Right cardiac atrium (tissue), 5 donors: ENCODE measurements at regions not wholly inside any gene's neighbourhood (a gene's known extent, or its start where the extent isn't known, plus 50 kb on each side); places are given as distances from the start of the nearest gene placed in this dataset.
A peak's percentile ranks its signal among the peaks of the same experiment; 100 is the strongest.

Experiments used
- ATAC-seq, 2 donors: fragments of 200-7000 bp; cut with Tn5 transposase; one replicate each; pipeline versions ENCODE4 v1.8.0 to v1.9.1; 2020; ENCODE audit warnings: moderate library complexity in 2 of 2, mild to moderate bottlenecking in 1 of 2
- DNase-seq, 3 donors: peaks; one replicate each; pipeline ENCODE4 v3.0.0-alpha.2; 2020
- H3K27ac ChIP-seq: one replicate; pipeline ENCODE4 v1.5.1; 2013; ENCODE audit warnings: mild to moderate bottlenecking, low read length, control low read depth, moderate library complexity
- H3K27me3 ChIP-seq: one replicate; pipeline ENCODE4 v1.6.1; 2013; ENCODE audit not compliant: control insufficient read depth, insufficient read depth
- H3K4me1 ChIP-seq: one replicate; pipeline ENCODE4 v1.6.1; 2013; ENCODE audit warnings: low read length; ENCODE audit not compliant: control insufficient read depth, insufficient read depth
- H3K4me3 ChIP-seq: one replicate; pipeline ENCODE4 v1.5.1; 2013; ENCODE audit warnings: low read length, control low read depth
- H3K9me3 ChIP-seq: one replicate; pipeline ENCODE4 v1.6.1; 2013; ENCODE audit warnings: low read length; ENCODE audit not compliant: control insufficient read depth
- WGBS: extraction: QIAGEN DNeasy Blood & Tissue Kit; methylation state at CpG from one replicate; pipeline ENCODE4 v1.1.7; 2013; 5-methylcytosine and 5-hydroxymethylcytosine counted together
- intact Hi-C, 4 donors: fragments of 100-400 bp; cut with DNase I; formaldehyde crosslinking; loops; one replicate each; pipeline versions ENCODE4 v1.11.0 to v1.14.0; 2022 to 2023
- donor health status: healthy with polysubstance abuse.
- donor health status: DM: no; HTN: yes; CAD: no.
- donor health status: DM: no; HTN: no; CAD: no.
- donor health status: DM: no; HTN: yes; CAD: no; lungs with severe emphysema.
- donor health status: DM: yes; HTN: yes; CAD: no.

- H3K27me3 ChIP-seq, result no peaks in the 10 kb centered on the region
- intact Hi-C loops, result no loop called here
- ATAC-seq (no peak), DNase-seq (no peak)
- no peak overlapping the region for H3K27ac ChIP-seq
- H3K9me3 ChIP-seq, result no peaks in the 10 kb centered on the region
- no peak overlapping the region for H3K4me3 ChIP-seq
- no peaks in the 10 kb centered on the region for H3K4me1 ChIP-seq
These were observed 100.2 kb upstream of the ARID2 start for GRCh38 chr12:45629292-45629691.

DNA sequence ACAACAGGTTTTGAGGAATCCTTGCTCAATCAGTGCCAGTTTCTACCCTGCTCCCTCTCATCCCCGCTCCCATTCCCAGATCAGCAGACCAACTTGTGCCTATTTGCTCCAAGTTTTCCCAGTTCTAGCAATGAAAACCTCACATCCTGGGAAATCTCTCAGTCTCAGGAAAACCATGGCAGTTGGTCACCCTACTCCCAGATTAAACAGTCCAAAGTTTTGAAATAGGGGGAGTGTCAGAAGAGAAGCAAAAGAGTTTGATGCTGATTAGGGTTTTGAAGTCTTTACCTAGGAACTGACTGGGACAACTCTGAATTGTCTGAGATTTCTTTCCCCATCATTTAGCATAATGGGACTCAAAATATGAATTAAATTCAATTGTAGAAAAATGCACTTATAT, 95.8 kb upstream of the ARID2 start:
- Histone ChIP-seq H3K4me1 (no peaks in the 10 kb centered on the region), H3K27me3 (no peaks in the 10 kb centered on the region), H3K4me3 (no peak overlapping the region), H3K9me3 (no peaks in the 10 kb centered on the region), H3K27ac (no peak overlapping the region)
- WGBS, result 89% methylated on average over 1 of the region's 1 CpG
- DNase-seq, result no peak
- ATAC-seq, result no peak
- intact Hi-C loops, result no loop called here

- intact Hi-C loops, result no loop called here
- DNase-seq (no peak), ATAC-seq (no peak)
- no peak overlapping the region for H3K4me3 ChIP-seq
- H3K27ac ChIP-seq, result no peak overlapping the region
- no peaks in the 10 kb centered on the region for H3K4me1 ChIP-seq
- 83% methylated on average over 6 of the region's 6 CpGs for WGBS
- no peaks in the 10 kb centered on the region for H3K27me3 ChIP-seq
- no peaks in the 10 kb centered on the region for H3K9me3 ChIP-seq
These were observed 95.1 kb upstream of the ARID2 start for GRCh38 chr12:45634273-45634917.

- Histone ChIP-seq H3K9me3 (no peaks in the 10 kb centered on the region), H3K4me3 (no peak overlapping the region), H3K4me1 (no peaks in the 10 kb centered on the region), H3K27me3 (no peaks in the 10 kb centered on the region), H3K27ac (no peak overlapping the region)
- 85% methylated on average over 2 of the region's 2 CpGs for WGBS
- ATAC-seq, result no peak
- no peak for DNase-seq
- intact Hi-C loops, result no loop called here
These were observed 92.3 kb upstream of the ARID2 start for GRCh38 chr12:45637242-45637641.

- Histone ChIP-seq H3K27me3 (no peaks in the 10 kb centered on the region), H3K9me3 (no peaks in the 10 kb centered on the region), H3K4me3 (no peak overlapping the region), H3K4me1 (no peaks in the 10 kb centered on the region), H3K27ac (no peak overlapping the region)
- no peak for ATAC-seq
- 84% methylated on average over 1 of the region's 1 CpG for WGBS
- intact Hi-C loops, result no loop called here
- no peak for DNase-seq
These were observed 91.8 kb upstream of the ARID2 start for GRCh38 chr12:45637706-45638105.

DNA sequence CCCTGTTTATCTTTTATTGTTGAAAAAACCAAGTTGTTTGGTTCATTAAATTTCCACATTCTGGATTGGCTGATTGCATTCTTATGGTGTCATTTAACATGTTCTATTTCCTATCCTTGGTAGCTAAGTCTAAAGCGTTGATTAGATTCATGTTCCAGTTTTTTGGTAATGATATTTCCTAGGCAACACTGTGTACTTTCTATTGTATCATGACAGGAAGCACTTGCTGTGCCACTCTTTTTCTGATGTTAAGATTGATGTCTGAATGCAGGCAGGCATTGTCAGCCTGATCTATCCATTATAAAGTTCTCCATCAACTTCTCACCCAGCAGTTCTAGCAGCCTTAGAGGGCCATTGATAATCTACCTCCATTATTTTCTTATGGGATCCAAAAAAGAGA, 91.1 kb upstream of the ARID2 start:
- no peak overlapping the region for H3K27ac ChIP-seq

DNA sequence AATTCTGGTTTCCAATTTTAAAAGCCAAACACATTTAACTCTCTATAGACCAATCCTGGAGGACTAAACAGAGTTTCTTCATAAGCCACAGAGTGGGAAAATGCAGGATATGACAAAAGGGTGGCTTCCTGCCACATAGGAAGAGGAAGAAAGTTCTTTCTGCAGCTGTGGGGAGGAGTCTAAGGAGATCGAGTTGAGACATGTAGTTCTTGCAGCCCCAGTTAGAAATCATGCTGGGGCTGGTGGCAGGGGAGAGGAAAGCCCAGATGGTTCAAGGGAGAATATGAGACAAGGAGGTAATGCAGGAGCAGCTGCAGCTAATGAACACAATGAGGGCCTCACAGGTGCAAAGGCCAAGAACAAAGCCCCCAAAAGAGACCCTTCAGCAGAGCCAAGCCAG, 85.0 kb upstream of the ARID2 start:
- no peaks in the 10 kb centered on the region for H3K4me1 ChIP-seq
- no peak overlapping the region for H3K4me3 ChIP-seq
- WGBS, result 27% methylated on average over 1 of the region's 1 CpG
- no peaks in the 10 kb centered on the region for H3K9me3 ChIP-seq
- ATAC-seq (peak in 1 of 2 donors; percentile 25), DNase-seq (no peak)
- intact Hi-C loops, result no loop called here
- H3K27ac ChIP-seq, result no peak overlapping the region
- H3K27me3 ChIP-seq, result no peaks in the 10 kb centered on the region

More for the DNA sequence above, 91.1 kb upstream of the ARID2 start:
- no peak for ATAC-seq
- Histone ChIP-seq H3K9me3 (no peaks in the 10 kb centered on the region), H3K27me3 (no peaks in the 10 kb centered on the region), H3K4me3 (no peak overlapping the region), H3K4me1 (no peaks in the 10 kb centered on the region)
- 77% methylated on average over 1 of the region's 1 CpG for WGBS
- intact Hi-C loops, result no loop called here
- DNase-seq, result no peak

GRCh38 chr12:45646851-45647581, 82.5 kb upstream of the ARID2 start:
- Histone ChIP-seq H3K4me3 (no peak overlapping the region), H3K27ac (no peak overlapping the region), H3K9me3 (no peaks in the 10 kb centered on the region), H3K27me3 (no peaks in the 10 kb centered on the region), H3K4me1 (no peaks in the 10 kb centered on the region)
- ATAC-seq, result no peak
- no peak for DNase-seq
- WGBS, result 93% methylated on average over 4 of the region's 4 CpGs
- intact Hi-C loops, result no loop called here

DNA sequence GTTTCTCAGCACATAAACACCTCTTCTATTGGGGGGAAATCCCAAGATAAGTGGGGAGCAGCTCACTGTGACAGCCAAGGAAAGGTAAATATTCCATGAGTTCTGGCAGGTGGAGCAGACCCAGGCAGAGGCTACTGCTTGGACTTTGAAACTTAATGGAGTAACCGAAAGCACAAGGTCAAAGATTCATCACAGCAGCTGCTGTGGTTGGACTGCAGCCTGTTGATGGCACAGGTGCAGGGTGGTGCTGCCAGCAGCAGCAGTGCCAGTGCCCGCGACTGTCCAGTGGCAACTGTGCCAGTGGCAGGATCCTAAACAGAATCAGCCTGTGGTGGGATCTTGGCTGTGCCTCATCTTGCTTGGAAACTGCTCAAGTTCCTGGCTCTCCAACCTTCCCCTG, 81.4 kb upstream of the ARID2 start:
- ATAC-seq, result peak in 1 of 2 donors; percentile 64

DNA sequence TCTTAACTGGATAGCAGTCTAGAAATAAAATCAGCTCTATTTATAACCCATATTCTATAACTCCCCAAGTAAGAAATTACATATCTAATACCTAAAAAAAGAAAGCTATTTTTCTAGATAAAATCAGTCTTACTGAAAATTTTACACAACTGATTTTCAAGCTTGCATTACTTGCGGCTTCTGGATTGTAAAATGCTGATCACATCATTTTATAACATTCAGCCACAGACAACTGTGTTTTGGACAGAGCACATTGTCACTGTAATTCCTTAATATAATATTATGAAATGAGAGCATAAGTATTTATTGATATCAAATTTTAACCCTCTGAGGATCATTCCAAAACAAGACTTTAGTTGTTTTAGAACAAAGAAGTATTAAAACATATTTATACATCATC, 78.5 kb upstream of the ARID2 start:
- intact Hi-C loops, result no loop called here
- DNase-seq (no peak), ATAC-seq (no peak)
- H3K4me3 ChIP-seq, result no peak overlapping the region
- no peaks in the 10 kb centered on the region for H3K9me3 ChIP-seq
- H3K27ac ChIP-seq, result no peak overlapping the region
- 71% methylated on average over 1 of the region's 1 CpG for WGBS
- no peaks in the 10 kb centered on the region for H3K4me1 ChIP-seq
- H3K27me3 ChIP-seq, result no peaks in the 10 kb centered on the region

More for the DNA sequence above, 81.4 kb upstream of the ARID2 start:
- DNase-seq, result peak in 2 of 3 donors; percentile 55 to 56
- intact Hi-C loops, result no loop called here
- no peaks in the 10 kb centered on the region for H3K27me3 ChIP-seq
- no peak overlapping the region for H3K27ac ChIP-seq
- no peaks in the 10 kb centered on the region for H3K9me3 ChIP-seq
- no peak overlapping the region for H3K4me3 ChIP-seq
- no peaks in the 10 kb centered on the region for H3K4me1 ChIP-seq
- 68% methylated on average over 3 of the region's 3 CpGs for WGBS

- Histone ChIP-seq H3K27me3 (no peaks in the 10 kb centered on the region), H3K4me1 (no peaks in the 10 kb centered on the region), H3K27ac (no peak overlapping the region), H3K9me3 (no peaks in the 10 kb centered on the region), H3K4me3 (no peak overlapping the region)
- WGBS, result 93% methylated on average over 3 of the region's 3 CpGs
- DNase-seq, result no peak
- ATAC-seq, result no peak
- intact Hi-C loops, result no loop called here
These were observed 75.4 kb upstream of the ARID2 start for GRCh38 chr12:45654002-45654665.
